K562 (cell line): ENCODE measurements at regions not wholly inside any gene's neighbourhood (a gene's known extent, or its start where the extent isn't known, plus 50 kb on each side); places are given as distances from the start of the nearest gene placed in this dataset.

Experiments
- ATF2 ChIP-seq: sonication (generic); formaldehyde crosslinking; IDR thresholded peaks from 2 replicates; pipeline ENCODE4 v1.8.1; 2022; ENCODE audit warnings: missing genetic modification reagents
- CUX1 ChIP-seq: fragments of 200-800 bp; sonication (Bioruptor generic); IDR thresholded peaks from 2 replicates; pipeline ENCODE4 v1.6.1; 2016; ENCODE audit warnings: missing genetic modification characterization, missing compliant biosample characterization
- FOXJ2 ChIP-seq: fragments of 200-800 bp; sonication (Bioruptor generic); IDR thresholded peaks from 2 replicates; pipeline ENCODE4 v1.6.1; 2016; ENCODE audit warnings: missing genetic modification characterization, missing compliant biosample characterization
- FOXM1 ChIP-seq, 2 experiments: fragments of 450-650 bp in 1 of 2; sonication (generic) in 1 of 2; formaldehyde crosslinking in 1 of 2; IDR thresholded peaks; 2 replicates each; pipeline versions ENCODE4 v1.6.1 to v1.9.0; 2017 to 2022; ENCODE audit warnings: low read depth in 2 of 2, mild to moderate bottlenecking in 2 of 2, missing genetic modification reagents in 1 of 2, moderate library complexity in 1 of 2
- HMBOX1 ChIP-seq: sonication (generic); IDR thresholded peaks from 2 replicates; pipeline ENCODE4 v1.6.1; 2016
- KAT7 ChIP-seq: sonication (generic); formaldehyde crosslinking; IDR thresholded peaks from 2 replicates; pipeline ENCODE4 v1.8.0; 2022; ENCODE audit warnings: missing genetic modification reagents, mild to moderate bottlenecking, borderline replicate concordance
- MEIS2 ChIP-seq: fragments of 450-650 bp; IDR thresholded peaks from 2 replicates; pipeline ENCODE4 v1.6.1; 2014; ENCODE audit warnings: mild to moderate bottlenecking; ENCODE audit not compliant: partially characterized antibody
- NCOA1 ChIP-seq: fragments of 450-650 bp; IDR thresholded peaks from 2 replicates; pipeline ENCODE4 v1.6.1; 2016; ENCODE audit warnings: low read depth
- NCOA6 ChIP-seq: fragments of 450-650 bp; IDR thresholded peaks from 2 replicates; pipeline ENCODE4 v1.6.1; 2017; ENCODE audit warnings: mild to moderate bottlenecking
- NRF1 ChIP-seq, 2 experiments: fragments of 450-650 bp; IDR thresholded peaks in 1 of 2; conservative IDR thresholded peaks in 1 of 2; 2 replicates each; pipeline ENCODE4 v1.6.1; 2014; ENCODE audit warnings: mild to moderate bottlenecking in 2 of 2
- POLR2AphosphoS5 ChIP-seq: IDR thresholded peaks from 2 replicates; pipeline ENCODE4 v1.6.1; 2011; ENCODE audit warnings: mild to moderate bottlenecking, low read depth, low read length, moderate library complexity; ENCODE audit not compliant: control insufficient read depth, insufficient read depth
- PTBP1 ChIP-seq: fragments of 200-400 bp; formaldehyde crosslinking; IDR thresholded peaks from 2 replicates; pipeline ENCODE4 v1.6.1; 2017; ENCODE audit warnings: low read depth, low read length
- SRF ChIP-seq, 2 experiments: fragments of 250-450, 450-650 bp in 1 of 2; sonication (Bioruptor Pico) in 1 of 2; sonication (generic) in 1 of 2; formaldehyde crosslinking; IDR thresholded peaks; 2 replicates each; pipeline versions ENCODE4 v1.5.0 to v1.5.1; 2020 to 2022; ENCODE audit warnings: mild to moderate bottlenecking in 1 of 2, missing genetic modification reagents in 1 of 2
- TAF1 ChIP-seq: IDR thresholded peaks from 2 replicates; pipeline ENCODE4 v1.6.1; 2011; ENCODE audit warnings: mild to moderate bottlenecking, low read length, moderate library complexity; ENCODE audit not compliant: insufficient read depth, control insufficient read depth, severe bottlenecking; ENCODE audit errors: extremely low read depth
- ZSCAN29 ChIP-seq: fragments of 450-650 bp; IDR thresholded peaks from 2 replicates; pipeline ENCODE4 v1.6.1; 2017
- TF ChIP-seq, protein P1 (sequence below): sonication (generic); formaldehyde crosslinking; IDR thresholded peaks from 2 replicates; pipeline ENCODE4 v1.8.0; 2022; ENCODE audit warnings: mild to moderate bottlenecking, missing genetic modification reagents

GRCh38 chr16:8182761-8183160 is 407.6 kb downstream of the TMEM114 start (continued):
- TF ChIP-seq, protein P1, sequence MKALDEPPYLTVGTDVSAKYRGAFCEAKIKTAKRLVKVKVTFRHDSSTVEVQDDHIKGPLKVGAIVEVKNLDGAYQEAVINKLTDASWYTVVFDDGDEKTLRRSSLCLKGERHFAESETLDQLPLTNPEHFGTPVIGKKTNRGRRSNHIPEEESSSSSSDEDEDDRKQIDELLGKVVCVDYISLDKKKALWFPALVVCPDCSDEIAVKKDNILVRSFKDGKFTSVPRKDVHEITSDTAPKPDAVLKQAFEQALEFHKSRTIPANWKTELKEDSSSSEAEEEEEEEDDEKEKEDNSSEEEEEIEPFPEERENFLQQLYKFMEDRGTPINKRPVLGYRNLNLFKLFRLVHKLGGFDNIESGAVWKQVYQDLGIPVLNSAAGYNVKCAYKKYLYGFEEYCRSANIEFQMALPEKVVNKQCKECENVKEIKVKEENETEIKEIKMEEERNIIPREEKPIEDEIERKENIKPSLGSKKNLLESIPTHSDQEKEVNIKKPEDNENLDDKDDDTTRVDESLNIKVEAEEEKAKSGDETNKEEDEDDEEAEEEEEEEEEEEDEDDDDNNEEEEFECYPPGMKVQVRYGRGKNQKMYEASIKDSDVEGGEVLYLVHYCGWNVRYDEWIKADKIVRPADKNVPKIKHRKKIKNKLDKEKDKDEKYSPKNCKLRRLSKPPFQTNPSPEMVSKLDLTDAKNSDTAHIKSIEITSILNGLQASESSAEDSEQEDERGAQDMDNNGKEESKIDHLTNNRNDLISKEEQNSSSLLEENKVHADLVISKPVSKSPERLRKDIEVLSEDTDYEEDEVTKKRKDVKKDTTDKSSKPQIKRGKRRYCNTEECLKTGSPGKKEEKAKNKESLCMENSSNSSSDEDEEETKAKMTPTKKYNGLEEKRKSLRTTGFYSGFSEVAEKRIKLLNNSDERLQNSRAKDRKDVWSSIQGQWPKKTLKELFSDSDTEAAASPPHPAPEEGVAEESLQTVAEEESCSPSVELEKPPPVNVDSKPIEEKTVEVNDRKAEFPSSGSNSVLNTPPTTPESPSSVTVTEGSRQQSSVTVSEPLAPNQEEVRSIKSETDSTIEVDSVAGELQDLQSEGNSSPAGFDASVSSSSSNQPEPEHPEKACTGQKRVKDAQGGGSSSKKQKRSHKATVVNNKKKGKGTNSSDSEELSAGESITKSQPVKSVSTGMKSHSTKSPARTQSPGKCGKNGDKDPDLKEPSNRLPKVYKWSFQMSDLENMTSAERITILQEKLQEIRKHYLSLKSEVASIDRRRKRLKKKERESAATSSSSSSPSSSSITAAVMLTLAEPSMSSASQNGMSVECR, result no peak
- peak; percentile 32; the same call in 1 of the 2 replicates for TF ChIP-seq CUX1 (CRISPR knock-in tag)
- TF ChIP-seq ATF2 (CRISPR knock-in tag), result no peak
- TF ChIP-seq KAT7, result no peak
- TF ChIP-seq NRF1 (conservative IDR thresholded peaks at IDR 0.05 in 1 of 2, IDR thresholded peaks at IDR 0.05 in 1 of 2), result peak in 1 of 2 experiments; percentile 26; a peak in 1 of 4 replicates
- TF ChIP-seq NCOA1, result peak; percentile 89; the same call in 1 of the 2 replicates
- no peak for TF ChIP-seq HMBOX1
- peak; percentile 100 for TF ChIP-seq MEIS2
- TF ChIP-seq POLR2AphosphoS5, result peak; percentile 96
- TF ChIP-seq SRF (CRISPR knock-in tag; IDR thresholded peaks at IDR 0.05), result no peak
- peak; percentile 91 for TF ChIP-seq FOXJ2 (tag)
- TF ChIP-seq PTBP1, result no peak
- peak; percentile 40 for TF ChIP-seq TAF1
- no peak for TF ChIP-seq ZSCAN29
- no peak for TF ChIP-seq NCOA6
- TF ChIP-seq FOXM1 (IDR thresholded peaks at IDR 0.05; ENCODE audit: low read depth), result peak; percentile 95
- no peak for TF ChIP-seq FOXM1 (CRISPR knock-in tag; IDR thresholded peaks at IDR 0.05; ENCODE audit: low read depth)
